ENCODE measurements at regions not wholly inside any gene's neighbourhood (a gene's known extent, or its start where the extent isn't known, plus 50 kb on each side); places are given as distances from the start of the nearest gene placed in this dataset.
"Not testable (repeated sequence)": the region's sequence is repeated elsewhere in the genome, so short reads cannot be mapped to it uniquely, and the experiment has no call there.

GRCh38 chr18:22826726-22827125 lies 106.4 kb upstream of the RBBP8 start:
- ATAC-seq (ENCODE audit: low read depth): no peak
- Mint-ChIP-seq H3K27me3 (peaks cover 8% of the 10 kb centered on the region), H3K4me3 (no peak overlapping the region), H3K4me1 (peaks cover 4% of the 10 kb centered on the region), H3K9me3 (no peaks in the 10 kb centered on the region), H3K36me3 (no peaks in the 10 kb centered on the region), H3K27ac (no peak overlapping the region)
- no peak for DNase-seq
- POLR2A ChIA-PET: no interaction called here

DNA sequence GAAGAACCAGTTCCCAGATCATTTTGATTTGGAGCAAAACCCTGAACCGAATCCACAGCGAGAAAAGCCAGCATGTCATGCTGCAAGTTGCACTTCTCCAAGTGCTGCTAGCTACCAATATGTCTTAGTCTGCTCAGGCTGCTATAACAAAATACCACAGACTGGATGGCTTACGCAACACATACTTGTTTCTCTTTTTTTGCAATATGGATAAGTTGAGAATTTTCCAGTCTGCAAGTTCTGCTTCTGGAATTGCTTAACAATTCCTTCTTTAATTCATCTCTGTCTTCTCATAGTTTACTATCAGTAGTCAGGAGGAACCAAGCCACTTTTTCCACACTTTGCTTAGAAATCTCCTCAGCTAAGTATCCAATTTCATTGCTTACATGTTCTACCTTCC lies 105.9 kb upstream of the RBBP8 start:
- POLR2A ChIA-PET: no interaction called here
- DNase-seq (no peak), ATAC-seq (ENCODE audit: low read depth) (no peak)
- peaks cover 4% of the 10 kb centered on the region for H3K4me1 Mint-ChIP-seq
- no peaks in the 10 kb centered on the region for H3K9me3 Mint-ChIP-seq
- no peak overlapping the region for H3K4me3 Mint-ChIP-seq
- H3K27me3 Mint-ChIP-seq: peaks cover 8% of the 10 kb centered on the region
- H3K27ac Mint-ChIP-seq: no peak overlapping the region
- no peaks in the 10 kb centered on the region for H3K36me3 Mint-ChIP-seq

GRCh38 chr18:22827741-22828140 lies 105.4 kb upstream of the RBBP8 start:
- POLR2A ChIA-PET: no interaction called here
- ATAC-seq (ENCODE audit: low read depth): no peak
- Mint-ChIP-seq H3K27me3 (peaks cover 8% of the 10 kb centered on the region), H3K9me3 (no peaks in the 10 kb centered on the region), H3K4me1 (peaks cover 4% of the 10 kb centered on the region), H3K4me3 (no peak overlapping the region), H3K27ac (no peak overlapping the region), H3K36me3 (no peaks in the 10 kb centered on the region)
- no peak for DNase-seq

GRCh38 chr18:22828171-22828570 lies 105.0 kb upstream of the RBBP8 start:
- H3K9me3 Mint-ChIP-seq: no peaks in the 10 kb centered on the region
- H3K27ac Mint-ChIP-seq: no peak overlapping the region
- peaks cover 8% of the 10 kb centered on the region for H3K27me3 Mint-ChIP-seq
- no peak overlapping the region for H3K4me3 Mint-ChIP-seq
- DNase-seq (no peak), ATAC-seq (ENCODE audit: low read depth) (no peak)
- H3K4me1 Mint-ChIP-seq: peaks cover 4% of the 10 kb centered on the region
- POLR2A ChIA-PET: no interaction called here
- H3K36me3 Mint-ChIP-seq: no peaks in the 10 kb centered on the region

DNA sequence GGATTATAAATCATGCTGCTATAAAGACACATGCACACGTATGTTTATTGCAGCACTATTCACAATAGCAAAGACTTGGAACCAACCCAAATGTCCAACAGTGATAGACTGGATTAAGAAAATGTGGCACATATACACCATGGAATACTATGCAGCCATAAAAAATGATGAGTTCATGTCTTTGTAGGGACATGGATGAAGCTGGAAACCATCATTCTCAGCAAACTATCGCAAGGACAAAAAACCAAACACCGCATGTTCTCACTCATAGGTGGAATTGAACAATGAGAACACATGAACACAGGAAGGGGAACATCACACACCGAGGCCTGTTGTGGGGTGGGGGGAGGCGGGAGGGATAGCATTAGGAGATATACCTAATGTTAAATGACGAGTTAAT lies 104.5 kb upstream of the RBBP8 start:
- H3K27me3 Mint-ChIP-seq; POLR2A ChIA-PET; H3K36me3 Mint-ChIP-seq; H3K4me1 Mint-ChIP-seq; ATAC-seq (ENCODE audit: low read depth); H3K4me3 Mint-ChIP-seq; H3K9me3 Mint-ChIP-seq; H3K27ac Mint-ChIP-seq; DNase-seq: not testable (repeated sequence)

GRCh38 chr18:22829781-22830180 lies 103.3 kb upstream of the RBBP8 start:
- Mint-ChIP-seq H3K4me3 (no peak overlapping the region), H3K9me3 (no peaks in the 10 kb centered on the region), H3K36me3 (no peaks in the 10 kb centered on the region), H3K27me3 (peaks cover 7% of the 10 kb centered on the region), H3K4me1 (peaks cover 4% of the 10 kb centered on the region), H3K27ac (no peak overlapping the region)
- no peak for DNase-seq
- POLR2A ChIA-PET: no interaction called here
- ATAC-seq (ENCODE audit: low read depth): no peak

DNA sequence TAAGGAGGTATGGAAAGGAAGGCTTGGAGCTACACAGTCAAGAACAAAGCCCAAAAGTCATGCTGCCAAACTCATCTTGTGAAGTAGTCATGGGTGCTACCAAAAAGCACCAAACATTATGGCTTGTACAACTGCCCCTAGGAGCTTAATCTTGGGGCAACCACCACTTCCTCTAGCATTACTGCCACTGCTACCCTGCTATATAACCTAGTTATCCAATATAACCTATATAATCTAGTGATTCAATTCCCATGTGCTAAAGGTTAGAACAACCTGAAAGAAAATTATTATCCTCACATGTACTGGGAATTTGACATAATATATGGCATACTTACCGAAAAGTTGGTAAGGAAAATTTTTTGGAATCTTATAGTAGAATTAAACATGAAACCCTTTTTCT lies 102.6 kb upstream of the RBBP8 start:
- Mint-ChIP-seq H3K27me3 (peaks cover 10% of the 10 kb centered on the region), H3K27ac (no peak overlapping the region), H3K9me3 (no peaks in the 10 kb centered on the region), H3K36me3 (no peaks in the 10 kb centered on the region), H3K4me1 (peaks cover 4% of the 10 kb centered on the region), H3K4me3 (no peak overlapping the region)
- POLR2A ChIA-PET: no interaction called here
- DNase-seq (no peak), ATAC-seq (ENCODE audit: low read depth) (no peak)

DNA sequence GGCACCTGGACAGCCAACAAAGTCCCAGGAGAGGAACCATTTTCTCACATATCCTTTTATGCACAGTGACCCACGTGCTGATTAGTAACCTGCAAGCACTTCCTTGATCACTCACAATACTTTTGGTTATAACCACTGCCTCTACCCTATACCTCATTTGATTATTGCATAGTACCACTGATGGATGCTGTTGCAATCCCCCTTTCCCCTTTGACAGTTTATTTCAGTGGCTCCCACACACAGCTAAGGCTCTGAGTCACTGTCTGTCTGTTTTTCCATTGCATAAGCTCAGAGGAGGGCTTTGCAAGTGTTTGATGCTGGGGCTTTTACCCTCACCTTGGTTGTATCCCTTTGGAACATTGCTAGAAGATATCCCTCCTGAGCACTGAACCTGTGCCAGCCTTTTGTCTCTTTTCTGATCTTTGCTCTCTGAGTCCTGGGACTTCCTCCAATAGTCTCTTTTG lies 101.7 kb upstream of the RBBP8 start:
- Mint-ChIP-seq H3K4me1 (peaks cover 4% of the 10 kb centered on the region), H3K27me3 (peaks cover 14% of the 10 kb centered on the region), H3K27ac (no peak overlapping the region), H3K9me3 (no peaks in the 10 kb centered on the region), H3K4me3 (no peak overlapping the region), H3K36me3 (no peaks in the 10 kb centered on the region)
- no peak for ATAC-seq (ENCODE audit: low read depth)
- no peak for DNase-seq
- POLR2A ChIA-PET: no interaction called here

GRCh38 chr18:22836932-22837331 lies 96.2 kb upstream of the RBBP8 start:
- no peaks in the 10 kb centered on the region for H3K36me3 Mint-ChIP-seq
- DNase-seq: no peak
- no peak for ATAC-seq (ENCODE audit: low read depth)
- POLR2A ChIA-PET: no interaction called here
- peaks cover 14% of the 10 kb centered on the region for H3K27me3 Mint-ChIP-seq
- H3K4me3 Mint-ChIP-seq: no peak overlapping the region
- H3K4me1 Mint-ChIP-seq: no peaks in the 10 kb centered on the region
- no peak overlapping the region for H3K27ac Mint-ChIP-seq
- H3K9me3 Mint-ChIP-seq: no peaks in the 10 kb centered on the region

- Mint-ChIP-seq H3K4me1 (no peaks in the 10 kb centered on the region), H3K4me3 (no peak overlapping the region), H3K27me3 (peaks cover 14% of the 10 kb centered on the region), H3K9me3 (no peaks in the 10 kb centered on the region), H3K36me3 (no peaks in the 10 kb centered on the region), H3K27ac (no peak overlapping the region)
- ATAC-seq (ENCODE audit: low read depth): no peak
- DNase-seq: no peak
- POLR2A ChIA-PET: interaction anchor here (0.9 kb wide), 1 partner anchor 95 kb away, joined by 3 read pairs; the partner anchor contains the start of gene RBBP8
These were observed 94.9 kb upstream of the RBBP8 start for GRCh38 chr18:22838221-22838620.

DNA sequence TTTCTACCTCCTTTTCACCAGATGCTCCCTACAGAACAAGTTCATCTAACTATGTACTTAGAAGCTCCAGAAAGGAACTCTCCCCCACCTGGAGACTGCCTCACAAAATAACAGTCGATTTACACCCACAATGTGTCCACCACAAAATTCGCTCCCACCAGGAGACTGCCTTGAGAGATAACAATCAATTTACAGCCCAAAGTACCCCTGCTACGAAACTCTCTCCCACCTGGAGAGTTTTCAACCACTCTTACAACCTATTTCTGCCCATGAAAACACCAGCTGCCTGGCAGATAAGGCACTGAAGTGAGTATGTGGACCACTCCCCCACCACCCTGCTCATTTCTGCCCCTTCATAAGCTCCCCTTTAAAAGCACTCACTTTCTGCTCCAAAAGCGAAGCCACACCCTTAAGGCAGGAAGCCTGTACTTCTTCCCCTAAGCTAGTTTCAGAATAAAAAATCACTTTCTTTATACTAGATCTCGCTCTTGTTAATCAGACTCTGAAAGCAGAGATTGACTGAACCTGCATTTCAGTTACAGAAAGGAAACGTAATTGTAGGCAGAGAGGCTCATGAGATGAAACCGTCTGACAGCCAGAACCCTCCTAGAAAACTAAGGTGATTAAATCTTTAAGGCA lies 94.4 kb upstream of the RBBP8 start:
- Mint-ChIP-seq H3K27ac (no peak overlapping the region), H3K4me1 (no peaks in the 10 kb centered on the region), H3K27me3 (peaks cover 14% of the 10 kb centered on the region), H3K4me3 (no peak overlapping the region), H3K9me3 (no peaks in the 10 kb centered on the region), H3K36me3 (no peaks in the 10 kb centered on the region)
- no peak for ATAC-seq (ENCODE audit: low read depth)
- no peak for DNase-seq
- POLR2A ChIA-PET: interaction anchor here (0.9 kb wide), 1 partner anchor 94 kb away, joined by 3 read pairs; the partner anchor contains the start of gene RBBP8

DNA sequence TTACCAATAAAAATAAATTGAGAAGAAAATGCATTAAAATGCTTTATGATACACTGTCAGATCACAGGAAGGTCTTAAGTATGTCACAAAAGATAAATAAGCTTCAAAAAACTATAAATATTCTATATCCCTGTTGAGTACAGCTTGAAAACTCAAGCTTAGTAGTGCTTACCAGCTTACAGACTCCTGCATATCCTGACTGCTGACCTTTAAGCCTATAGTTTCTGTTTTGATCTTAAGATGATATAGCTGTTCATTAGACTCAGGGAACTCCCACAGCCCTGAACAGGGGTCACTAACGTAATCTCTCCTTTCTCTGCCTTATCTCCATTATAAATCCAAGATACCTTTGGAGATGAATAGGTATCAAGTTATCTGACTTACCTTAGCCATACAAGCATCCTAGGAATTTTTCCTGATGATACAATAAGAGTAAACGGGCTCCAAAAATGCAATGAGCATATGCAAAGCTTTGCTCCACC lies 93.7 kb upstream of the RBBP8 start:
- DNase-seq: no peak
- POLR2A ChIA-PET: interaction anchor here (0.9 kb wide), 1 partner anchor 94 kb away, joined by 3 read pairs; the partner anchor contains the start of gene RBBP8
- Mint-ChIP-seq H3K4me1 (no peaks in the 10 kb centered on the region), H3K4me3 (no peak overlapping the region), H3K27ac (no peak overlapping the region), H3K36me3 (no peaks in the 10 kb centered on the region), H3K9me3 (no peaks in the 10 kb centered on the region), H3K27me3 (peaks cover 11% of the 10 kb centered on the region)
- ATAC-seq (ENCODE audit: low read depth): no peak

GRCh38 chr18:22840606-22841144 lies 92.5 kb upstream of the RBBP8 start:
- H3K4me3 Mint-ChIP-seq: no peak overlapping the region
- H3K4me1 Mint-ChIP-seq: no peaks in the 10 kb centered on the region
- H3K27me3 Mint-ChIP-seq: peaks cover 2% of the 10 kb centered on the region
- POLR2A ChIA-PET: no interaction called here
- H3K9me3 Mint-ChIP-seq: no peaks in the 10 kb centered on the region
- DNase-seq: no peak
- no peaks in the 10 kb centered on the region for H3K36me3 Mint-ChIP-seq
- no peak overlapping the region for H3K27ac Mint-ChIP-seq
- ATAC-seq (ENCODE audit: low read depth): no peak

- Mint-ChIP-seq H3K36me3 (no peaks in the 10 kb centered on the region), H3K4me3 (no peak overlapping the region), H3K27me3 (no peaks in the 10 kb centered on the region), H3K4me1 (no peaks in the 10 kb centered on the region), H3K9me3 (no peaks in the 10 kb centered on the region), H3K27ac (no peak overlapping the region)
- ATAC-seq (ENCODE audit: low read depth) (no peak), DNase-seq (no peak)
- POLR2A ChIA-PET: no interaction called here
These were observed 91.3 kb upstream of the RBBP8 start for GRCh38 chr18:22841840-22842239.
